ENCODE measurements at regions not wholly inside any gene's neighbourhood (a gene's known extent, or its start where the extent isn't known, plus 50 kb on each side); places are given as distances from the start of the nearest gene placed in this dataset.
"Not testable (repeated sequence)": the region's sequence is repeated elsewhere in the genome, so short reads cannot be mapped to it uniquely, and the experiment has no call there.

DNA sequence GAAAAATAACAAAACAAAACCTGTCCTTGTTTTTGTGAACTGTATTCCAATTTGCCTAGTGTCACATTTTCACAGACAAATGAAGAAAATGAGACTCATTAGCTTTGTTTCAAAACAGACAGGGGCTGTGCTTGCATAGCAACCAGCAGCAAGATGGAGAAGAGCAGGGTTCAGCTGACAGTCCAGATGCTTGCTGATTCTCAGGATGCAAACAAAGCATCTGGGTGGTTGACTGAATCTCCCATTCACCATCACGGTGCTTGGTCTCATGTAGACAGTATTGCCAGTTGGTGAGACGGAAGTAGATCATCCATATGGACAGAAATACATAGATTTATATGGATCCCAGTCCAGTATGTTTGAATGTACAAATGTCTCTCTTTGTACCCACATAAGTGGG, 326.8 kb downstream of the CCDC85A start:
- DNase-seq (ENCODE audit: low read depth in 2 of 2), result no peak

DNA sequence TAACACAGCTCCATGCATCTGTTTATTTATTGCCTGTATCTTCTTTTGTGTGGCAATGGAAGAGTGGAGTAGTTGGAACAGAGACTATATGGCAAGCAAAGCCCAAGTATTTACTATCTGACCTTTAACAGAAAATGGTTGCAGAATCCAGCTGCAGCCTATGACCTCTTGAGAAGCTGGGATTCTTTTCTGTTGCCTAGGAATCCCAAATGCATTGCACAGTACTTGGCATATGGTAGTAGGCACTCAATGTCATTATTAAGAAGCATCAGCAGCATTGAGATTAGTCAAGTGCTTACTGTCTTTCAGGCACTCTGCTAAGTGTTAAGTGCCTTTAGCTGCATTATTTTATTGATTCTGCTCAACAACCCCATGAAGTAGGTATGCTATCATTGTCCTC, 331.6 kb downstream of the CCDC85A start:
- no peak for DNase-seq (ENCODE audit: low read depth in 2 of 2)

DNA sequence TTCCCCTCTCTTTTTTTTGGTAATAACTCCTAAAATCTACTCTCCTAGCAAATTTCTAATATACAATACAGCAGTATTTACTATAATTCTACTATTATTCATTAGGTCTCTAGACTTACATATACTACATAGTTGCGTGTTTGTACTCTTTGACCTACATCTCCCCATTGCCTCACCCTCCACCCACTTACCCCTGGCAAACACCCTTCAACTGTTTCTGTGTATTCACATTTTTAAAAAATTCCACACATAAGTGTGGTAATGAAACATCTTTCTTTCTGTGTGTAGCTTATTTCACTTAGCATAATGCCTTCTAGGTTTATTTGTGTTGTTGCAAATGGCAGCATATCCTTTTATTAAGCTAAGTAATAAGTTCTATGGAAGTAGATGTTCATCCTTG, 336.0 kb downstream of the CCDC85A start:
- DNase-seq (ENCODE audit: low read depth in 2 of 2), result no peak

DNA sequence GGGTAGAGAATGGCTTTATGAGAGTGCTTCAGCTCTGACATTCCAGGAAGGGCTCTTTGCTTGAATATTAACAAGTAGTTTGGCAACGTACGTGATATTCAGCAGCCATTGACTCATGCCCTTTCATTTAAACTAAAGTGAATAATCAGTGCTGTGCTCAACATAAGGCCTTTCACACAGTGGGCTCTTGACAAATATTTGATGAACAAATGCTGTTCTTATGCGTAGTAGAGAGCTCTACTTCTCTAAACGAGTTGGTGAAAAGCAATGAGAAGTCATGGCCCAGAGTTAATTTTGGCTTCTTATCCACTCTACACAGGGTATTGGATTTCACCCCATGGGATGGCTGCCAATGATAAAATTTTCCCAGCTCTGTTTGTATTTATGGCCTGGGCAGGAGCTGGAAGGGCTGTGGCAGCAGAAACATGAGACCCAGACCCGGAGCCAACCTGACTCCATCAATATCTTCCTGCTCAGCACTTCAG, 338.9 kb downstream of the CCDC85A start:
- DNase-seq (ENCODE audit: low read depth in 2 of 2), result no peak

DNA sequence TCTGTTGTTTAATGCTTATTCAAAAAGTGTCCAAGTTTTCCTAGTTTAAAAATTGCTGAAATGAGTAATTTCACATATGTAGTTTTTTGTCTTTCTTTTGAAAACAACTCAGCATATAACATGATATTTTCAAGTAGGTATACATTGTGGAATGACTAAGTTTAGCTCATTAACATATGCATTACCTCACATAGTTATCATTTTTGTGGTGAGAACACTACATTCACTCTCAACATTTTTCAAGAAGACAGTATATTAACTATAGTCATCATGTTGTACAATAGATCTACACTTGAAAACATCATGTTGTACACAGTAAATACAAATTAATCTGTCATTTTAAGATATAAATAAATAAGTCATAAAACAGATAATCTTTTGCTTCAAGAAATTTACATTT, 340.0 kb downstream of the CCDC85A start:
- DNase-seq (ENCODE audit: low read depth in 2 of 2), result no peak

DNA sequence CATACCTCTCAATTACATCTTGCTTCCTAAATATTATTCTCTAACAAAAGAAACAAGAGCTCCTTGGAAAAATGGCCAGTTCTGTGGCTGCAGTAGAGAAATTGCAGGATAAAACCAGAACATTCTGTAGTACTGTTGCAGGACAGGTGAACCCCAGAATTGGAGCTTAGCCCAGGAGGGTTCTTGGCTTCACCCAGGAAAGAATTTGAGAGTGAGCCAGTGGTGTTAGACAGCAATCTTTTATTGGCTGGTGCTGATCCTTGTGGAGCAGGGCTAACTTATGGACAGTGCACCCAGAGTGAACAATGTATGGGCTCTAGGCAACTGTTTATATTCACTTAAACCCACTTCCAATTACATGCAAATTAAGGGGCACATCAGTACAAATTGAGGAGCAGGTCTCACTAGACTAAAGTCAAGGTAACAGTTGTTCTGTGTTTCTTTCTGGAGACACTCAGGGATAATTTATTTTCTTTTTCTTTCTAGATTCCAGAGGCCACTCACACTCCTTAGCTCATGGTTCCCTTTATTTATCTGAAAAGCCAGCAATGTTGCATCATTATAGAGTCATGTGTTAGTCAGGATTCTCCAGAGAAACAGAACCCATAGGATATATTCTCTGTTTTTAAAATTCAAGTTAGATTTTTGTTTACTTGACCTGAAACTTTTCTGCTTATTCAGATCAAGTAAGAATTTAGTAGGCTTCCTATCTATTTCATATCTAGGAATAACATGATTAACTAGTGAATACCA, 348.1 kb downstream of the CCDC85A start:
- no peak for DNase-seq (ENCODE audit: low read depth in 2 of 2)

DNA sequence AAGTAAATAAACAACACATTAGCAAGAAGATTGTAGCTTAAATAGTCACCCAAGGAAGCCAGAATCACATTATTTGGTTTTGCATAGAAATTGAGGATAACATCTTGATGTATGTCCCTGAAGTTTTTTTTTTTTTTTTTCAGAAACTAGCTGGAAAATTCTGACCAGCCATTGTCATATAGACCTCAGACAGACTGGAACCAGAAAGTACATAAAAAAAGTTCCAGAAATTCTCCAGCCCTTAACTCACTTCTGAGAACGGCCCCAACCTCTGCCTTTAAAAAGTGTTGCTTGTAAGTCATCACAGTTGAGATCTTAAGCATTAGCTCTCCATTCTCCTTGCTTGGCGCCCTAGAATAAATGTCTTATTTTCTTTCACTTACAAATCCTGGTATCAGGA, 350.5 kb downstream of the CCDC85A start:
- no peak for DNase-seq (ENCODE audit: low read depth in 2 of 2)

DNA sequence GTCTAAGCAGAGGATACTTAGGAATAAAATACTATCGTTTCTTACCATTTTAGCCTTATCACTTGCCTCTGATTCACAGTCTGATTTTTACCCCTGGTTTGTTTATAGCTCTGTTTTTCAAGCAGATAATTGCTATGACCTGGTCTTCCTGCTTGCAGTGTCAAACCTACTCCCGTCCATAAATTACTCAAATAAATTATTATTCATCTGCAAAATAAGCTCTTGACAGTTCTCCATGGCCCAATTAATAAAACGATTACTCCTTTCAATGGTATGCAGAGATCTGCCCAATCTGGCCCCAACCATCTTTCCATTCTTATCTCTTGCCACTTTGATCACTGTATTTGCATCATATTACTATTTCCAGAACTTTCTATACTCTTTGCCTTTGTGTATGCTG, 354.0 kb downstream of the CCDC85A start:
- no peak for DNase-seq (ENCODE audit: low read depth in 2 of 2)

DNA sequence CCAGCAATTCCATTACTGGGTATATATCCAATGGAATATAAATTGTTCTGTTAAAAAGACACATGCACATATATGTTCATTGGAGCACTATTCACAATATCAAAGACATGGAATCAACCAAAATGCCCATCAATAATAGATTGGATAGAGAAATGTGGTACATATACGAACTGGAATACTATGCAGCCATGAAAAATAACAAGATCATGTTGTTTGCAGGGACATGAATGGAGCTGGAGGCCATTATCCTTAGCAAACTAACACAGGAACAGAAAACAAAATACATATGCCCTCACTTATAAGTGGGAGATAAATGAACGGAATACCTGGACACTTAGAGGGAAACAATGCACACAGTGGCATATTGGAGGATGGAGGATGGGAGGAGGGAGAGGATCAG, 355.8 kb downstream of the CCDC85A start:
- DNase-seq (ENCODE audit: low read depth in 2 of 2), result no peak

DNA sequence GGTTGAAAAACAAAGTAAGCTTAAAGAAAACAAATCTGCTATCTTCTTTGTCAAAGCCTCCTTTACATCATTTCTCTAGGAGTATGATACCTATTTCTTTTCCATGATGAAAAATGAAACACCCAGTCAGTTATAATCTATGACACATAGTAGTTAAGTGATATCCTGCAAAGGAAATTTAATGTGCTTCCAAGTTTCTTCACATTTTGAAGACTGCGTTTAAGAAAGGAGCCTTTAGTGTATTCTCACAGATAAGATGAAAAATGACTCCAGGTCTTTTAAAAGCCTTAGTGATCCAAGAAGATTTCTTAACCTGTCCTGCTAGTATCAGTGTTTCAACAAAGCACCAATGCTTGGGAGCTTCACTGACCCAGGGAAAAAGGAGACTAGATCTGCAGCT, 356.7 kb downstream of the CCDC85A start:
- DNase-seq (ENCODE audit: low read depth in 2 of 2), result no peak

DNA sequence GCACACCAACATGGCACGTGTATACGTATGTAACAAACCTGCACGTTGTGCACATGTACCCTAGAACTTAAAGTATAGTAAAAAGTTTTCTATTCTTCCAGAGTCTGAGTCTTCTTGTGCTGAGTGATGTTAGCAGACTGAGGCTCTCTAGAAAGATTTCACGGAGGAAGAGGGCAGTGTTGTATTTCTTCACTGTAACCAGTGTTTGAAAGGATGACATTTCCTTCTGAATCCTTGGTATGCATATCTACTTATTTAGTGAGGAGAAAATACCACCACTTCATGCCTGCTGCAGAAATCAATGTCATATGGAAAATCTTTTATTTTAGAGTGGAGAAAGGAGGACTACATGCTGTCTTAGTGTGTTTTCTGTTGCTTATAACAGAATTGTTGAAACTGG, 357.1 kb downstream of the CCDC85A start:
- no peak for DNase-seq (ENCODE audit: low read depth in 2 of 2)

DNA sequence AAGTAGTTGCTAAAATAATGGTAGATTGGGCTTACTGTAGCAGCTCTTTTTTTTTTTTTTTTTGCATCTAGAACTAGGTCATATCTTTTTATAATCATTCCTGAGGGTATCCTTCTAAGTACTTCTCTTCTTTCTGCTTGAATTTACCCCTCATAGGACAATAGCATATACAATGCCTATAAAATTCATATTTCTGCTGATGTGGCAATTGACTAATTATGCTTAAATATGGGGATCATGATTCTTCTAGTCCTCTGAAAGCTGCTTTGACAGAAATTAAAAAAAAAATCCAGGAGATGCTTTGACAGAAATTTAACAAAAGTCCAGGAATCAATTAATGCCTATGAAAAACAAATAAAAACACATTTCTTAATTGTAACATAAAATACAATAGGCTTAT, 358.4 kb downstream of the CCDC85A start:
- no peak for DNase-seq (ENCODE audit: low read depth in 2 of 2)

DNA sequence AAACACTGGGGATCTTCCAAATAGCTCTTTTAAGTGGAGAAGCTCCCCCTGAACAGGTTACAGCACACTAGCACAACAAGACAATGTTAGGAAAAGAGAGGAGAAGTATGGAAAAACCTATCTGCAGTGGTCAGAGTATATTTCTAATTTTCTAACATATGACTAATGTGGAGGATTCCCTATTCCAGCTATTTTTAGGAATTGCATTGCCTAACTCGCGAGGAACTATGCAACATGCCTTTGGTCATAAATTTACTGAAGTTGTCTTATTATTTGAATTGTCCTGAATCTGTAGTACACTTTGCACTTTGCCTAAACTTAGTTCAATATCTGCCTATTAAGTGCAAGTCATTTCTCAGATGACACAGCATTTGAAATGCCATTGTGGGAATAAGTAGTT, 381.4 kb downstream of the CCDC85A start:
- no peak for DNase-seq (ENCODE audit: low read depth in 2 of 2)

DNA sequence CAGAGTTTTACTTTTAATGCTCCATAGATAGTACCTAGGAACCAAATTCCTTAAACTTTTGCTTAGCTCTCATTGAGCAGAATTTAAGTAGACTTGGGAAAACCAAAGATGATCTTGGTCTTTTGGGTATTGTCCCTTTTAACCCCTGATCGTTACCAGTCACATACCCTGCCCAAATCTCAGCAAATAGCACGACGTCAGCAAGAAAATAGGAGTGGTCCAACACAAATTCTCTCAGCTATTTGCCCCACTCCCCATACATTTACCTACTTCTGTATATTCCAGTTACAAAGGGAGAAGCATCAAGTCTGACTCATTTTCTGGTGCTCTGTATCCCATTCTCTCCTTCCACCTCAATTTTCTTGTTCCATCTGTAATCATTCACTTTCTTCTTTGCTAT, 387.3 kb downstream of the CCDC85A start:
- no peak for DNase-seq (ENCODE audit: low read depth in 2 of 2)

DNA sequence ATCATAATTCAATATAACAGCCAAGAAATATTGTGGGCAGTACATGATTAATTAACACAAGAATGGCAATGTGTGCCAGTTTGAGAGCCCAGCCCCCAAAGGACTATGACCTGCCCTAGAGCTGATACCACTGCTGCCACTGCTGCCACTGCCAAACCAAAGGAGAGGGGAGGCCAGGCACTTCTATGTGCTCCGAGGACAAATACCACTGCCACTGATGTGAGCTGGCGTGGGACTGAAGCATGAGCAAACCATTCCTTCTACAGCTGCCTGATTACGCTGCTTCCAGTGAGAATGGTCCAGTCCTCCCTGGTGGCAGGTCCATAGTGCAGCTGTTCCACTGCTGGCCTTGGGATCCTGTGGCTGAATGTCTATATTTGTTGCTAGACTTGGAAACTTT, 392.2 kb downstream of the CCDC85A start:
- DNase-seq (ENCODE audit: low read depth in 2 of 2), result no peak

DNA sequence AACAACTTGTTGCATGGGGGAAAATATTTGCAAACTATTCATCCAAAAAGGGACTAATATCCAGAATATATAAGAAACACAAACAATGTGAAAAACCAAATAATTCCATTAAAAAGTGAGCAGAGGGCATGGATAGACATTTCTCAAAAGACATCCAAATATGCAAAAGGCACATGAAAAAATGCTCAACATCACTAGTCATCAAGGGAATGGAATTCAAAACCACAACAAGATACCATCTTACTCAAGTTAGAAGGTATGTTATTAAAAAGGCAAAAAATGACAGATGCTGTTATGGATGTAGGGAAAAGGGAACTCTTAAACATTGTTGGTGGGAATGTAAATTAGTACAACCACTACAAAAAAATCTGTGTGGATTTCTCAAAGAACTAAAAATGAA, 396.5 kb downstream of the CCDC85A start:
- DNase-seq (ENCODE audit: low read depth in 2 of 2), result no peak

DNA sequence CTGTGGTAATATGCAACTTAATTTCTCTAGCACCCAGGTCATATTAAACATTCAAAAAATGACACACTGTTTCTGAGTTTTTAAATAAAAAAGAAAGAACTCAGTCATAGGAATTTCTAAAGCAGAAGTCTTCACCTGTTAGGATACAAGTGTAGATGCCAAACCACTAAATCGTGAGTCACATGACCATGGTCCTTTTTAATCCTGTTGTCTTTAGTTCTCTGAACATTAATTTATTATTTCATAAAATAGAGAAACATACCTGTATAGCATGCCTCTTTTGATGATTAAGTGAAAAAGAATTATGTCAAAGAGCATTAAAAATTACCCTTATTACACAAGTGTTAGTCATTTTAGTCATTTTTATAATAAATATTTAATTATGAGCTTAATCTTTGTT, 398.8 kb downstream of the CCDC85A start:
- no peak for DNase-seq (ENCODE audit: low read depth in 2 of 2)

DNA sequence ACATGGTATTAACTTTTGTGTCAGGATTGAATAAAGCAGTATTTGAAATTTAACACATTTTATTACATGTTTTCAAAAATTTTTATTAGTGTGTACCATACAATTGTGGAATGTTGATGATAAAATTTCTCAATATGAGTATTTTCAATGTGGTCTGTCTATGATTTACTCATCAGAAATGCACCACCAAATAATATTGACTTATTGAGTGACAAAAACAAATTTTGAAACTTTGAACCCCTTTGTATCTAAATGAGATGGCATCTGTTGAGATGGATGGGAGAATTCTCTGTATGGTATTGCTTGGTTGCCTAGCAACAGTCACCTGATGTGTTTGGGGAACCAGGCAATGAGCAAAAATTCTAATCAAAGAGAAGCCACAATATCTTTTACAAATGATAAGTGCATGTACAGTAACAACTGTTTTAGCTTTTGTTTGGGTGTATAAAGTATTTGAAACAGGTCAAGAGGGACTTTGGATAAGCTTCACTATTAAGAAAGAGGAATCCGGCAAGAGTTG, 400.1 kb downstream of the CCDC85A start:
- DNase-seq (ENCODE audit: low read depth in 2 of 2), result no peak

DNA sequence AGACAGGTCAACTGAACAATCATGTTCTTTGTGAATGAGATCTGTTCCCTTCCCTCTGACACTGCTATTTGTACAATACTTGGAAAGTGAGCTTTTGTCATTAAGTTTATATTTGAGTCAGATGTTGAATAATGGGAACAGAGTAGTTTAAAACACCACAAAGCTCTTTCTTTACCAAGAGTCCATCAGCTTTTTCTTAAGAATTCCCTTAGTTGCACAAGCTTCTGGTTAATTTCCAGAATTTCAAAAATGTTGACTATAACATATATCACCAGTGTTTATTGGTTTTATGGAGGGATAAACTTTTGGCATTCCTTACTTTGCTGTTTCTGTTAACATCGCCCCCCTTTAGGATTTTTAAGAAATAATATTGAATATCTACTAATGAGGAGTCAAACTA, 403.7 kb downstream of the CCDC85A start:
- no peak for DNase-seq (ENCODE audit: low read depth in 2 of 2)

DNA sequence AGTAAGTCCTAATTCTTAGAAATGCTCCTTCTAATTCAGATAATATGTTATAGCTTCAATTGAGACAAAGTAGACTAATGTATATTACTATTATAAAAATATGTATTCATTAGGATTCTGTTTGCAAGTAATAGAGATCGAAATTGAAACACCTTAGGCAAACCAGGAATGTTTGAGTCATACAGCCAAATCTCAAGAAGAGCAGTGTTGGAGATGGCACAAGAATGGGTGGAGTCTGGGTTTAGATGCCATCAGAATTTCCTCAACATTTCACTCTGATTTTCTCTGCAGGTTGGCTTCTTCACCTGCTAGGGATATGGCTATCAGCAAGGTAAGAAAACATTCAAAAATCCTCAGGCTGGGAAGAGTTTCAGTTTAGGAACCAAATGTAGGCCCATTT, 405.4 kb downstream of the CCDC85A start:
- DNase-seq (ENCODE audit: low read depth in 2 of 2), result no peak

DNA sequence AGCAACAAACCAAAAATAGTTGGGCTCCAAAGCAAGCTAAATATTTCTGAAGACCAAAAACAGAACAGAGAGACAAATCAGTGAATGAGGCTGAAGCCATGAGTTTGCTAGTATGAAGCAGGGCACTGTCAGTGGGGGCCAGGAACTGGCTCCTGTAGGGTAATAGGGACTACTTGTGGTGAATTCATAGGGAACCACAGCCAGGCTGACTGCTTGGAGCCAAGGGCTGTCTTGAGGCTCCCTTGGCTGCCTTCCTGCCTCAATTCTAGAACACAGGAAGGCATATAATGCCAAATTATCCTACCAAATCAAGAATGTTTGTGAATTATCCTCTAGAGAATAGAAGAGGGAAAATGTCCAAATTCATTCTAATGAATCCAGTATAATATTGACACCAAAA, 406.0 kb downstream of the CCDC85A start:
- DNase-seq (ENCODE audit: low read depth in 2 of 2), result no peak

DNA sequence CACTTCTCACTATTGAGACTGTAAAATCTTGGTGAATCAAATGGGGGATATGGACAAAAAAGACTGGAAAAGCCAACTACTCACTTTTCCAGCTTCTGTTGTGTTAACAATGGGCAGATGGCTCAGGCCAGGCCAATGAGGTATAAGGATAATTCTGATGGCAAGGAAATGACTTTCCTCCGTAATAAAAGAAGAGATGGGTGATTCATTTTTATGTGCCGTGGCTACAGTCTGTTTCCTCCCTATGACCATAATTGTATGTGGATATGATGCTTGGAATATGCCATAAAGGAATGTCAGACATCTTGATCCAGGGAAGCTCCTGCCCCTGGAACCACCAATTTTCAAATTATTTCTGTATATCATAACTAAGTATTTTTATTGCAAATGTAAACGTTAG, 406.8 kb downstream of the CCDC85A start:
- DNase-seq (ENCODE audit: low read depth in 2 of 2), result no peak

DNA sequence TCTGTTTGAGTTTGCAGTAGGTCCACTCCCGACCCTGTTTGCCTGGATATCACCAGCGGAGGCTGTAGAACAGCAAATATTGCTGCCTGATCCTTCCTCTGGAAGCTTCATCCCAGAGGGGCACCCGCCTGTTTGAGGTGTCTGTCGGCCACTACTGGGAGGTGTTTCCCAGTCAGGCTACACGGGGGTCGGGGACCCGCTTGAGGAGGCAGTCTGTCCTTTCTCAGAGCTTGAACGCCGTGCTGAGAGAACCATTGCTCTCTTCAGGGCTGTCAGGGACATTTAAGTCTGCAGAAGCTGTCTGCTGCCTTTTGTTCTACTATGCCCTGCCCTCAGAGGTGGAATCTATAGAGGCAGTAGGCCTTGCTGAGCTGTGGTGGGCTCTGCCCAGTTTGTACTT, 422.3 kb downstream of the CCDC85A start:
- DNase-seq (ENCODE audit: low read depth in 2 of 2), result not testable (repeated sequence)

DNA sequence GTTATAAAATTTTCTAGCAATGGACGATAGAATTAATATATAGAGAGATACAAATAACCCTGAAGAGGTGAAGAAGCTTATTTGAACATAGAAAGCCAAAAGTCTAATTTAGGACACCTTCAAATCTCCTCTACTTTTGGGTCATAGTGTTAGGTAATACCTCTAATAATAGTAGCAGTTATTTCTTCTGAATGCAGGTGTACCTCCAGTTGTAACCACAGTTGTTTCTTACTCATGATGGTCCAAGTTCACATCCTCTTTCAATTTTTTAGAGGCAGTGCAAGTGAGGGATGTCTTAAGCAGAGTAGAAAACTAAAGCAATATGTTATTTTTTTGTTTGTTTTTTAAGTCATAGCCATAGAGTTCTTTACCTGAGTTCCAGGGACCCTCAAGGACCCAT, 429.5 kb downstream of the CCDC85A start:
- DNase-seq (ENCODE audit: low read depth in 2 of 2), result no peak

Data from stimulated activated CD8-positive, alpha-beta memory T cell treated with anti-CD3 and anti-CD28 coated beads, Interleukin-7, amount 100 ng/mL, for 4 hours (primary cell).